GM18870 (cell line): ENCODE measurements at regions not wholly inside any gene's neighbourhood (a gene's known extent, or its start where the extent isn't known, plus 50 kb on each side); places are given as distances from the start of the nearest gene placed in this dataset.
"Not testable (repeated sequence)": the region's sequence is repeated elsewhere in the genome, so short reads cannot be mapped to it uniquely, and the experiment has no call there.

Experiments
- ATAC-seq: cut with Tn5 transposase; IDR thresholded peaks from one replicate; pipeline ENCODE4 v1.9.1; 2021; ENCODE audit warnings: moderate library complexity; ENCODE audit not compliant: unreplicated experiment

GRCh38 chr12:131229079-131229425 lies 275.3 kb downstream of the ADGRD1 start:
- ATAC-seq: not testable (repeated sequence)

- ATAC-seq: no peak
Observed at GRCh38 chr12:131229426-131230339, 276.0 kb downstream of the ADGRD1 start.

- ATAC-seq: no peak
Observed at GRCh38 chr12:131230340-131231031, 276.8 kb downstream of the ADGRD1 start.

GRCh38 chr12:131231032-131231980 lies 277.6 kb downstream of the ADGRD1 start:
- ATAC-seq: no peak

GRCh38 chr12:131232036-131232435 lies 278.3 kb downstream of the ADGRD1 start:
- no peak for ATAC-seq

- not testable (repeated sequence) for ATAC-seq
Observed at GRCh38 chr12:131232872-131233271, 279.2 kb downstream of the ADGRD1 start.

GRCh38 chr12:131233850-131234789 lies 280.4 kb downstream of the ADGRD1 start:
- ATAC-seq: not testable (repeated sequence)

GRCh38 chr12:131234841-131235271 lies 281.1 kb downstream of the ADGRD1 start:
- ATAC-seq: not testable (repeated sequence)

GRCh38 chr12:131235871-131236271 lies 282.2 kb downstream of the ADGRD1 start:
- ATAC-seq: no peak

- ATAC-seq: peak; percentile 79
Observed at GRCh38 chr12:131239384-131240094, 285.8 kb downstream of the ADGRD1 start.

GRCh38 chr12:131241517-131241916 lies 287.8 kb downstream of the ADGRD1 start:
- ATAC-seq: no peak

- no peak for ATAC-seq
Observed at GRCh38 chr12:131242741-131243496, 289.2 kb downstream of the ADGRD1 start.

- not testable (repeated sequence) for ATAC-seq
Observed at GRCh38 chr12:131244157-131244688, 290.5 kb downstream of the ADGRD1 start.

- not testable (repeated sequence) for ATAC-seq
Observed at GRCh38 chr12:131245161-131245560, 291.5 kb downstream of the ADGRD1 start.

GRCh38 chr12:131245564-131246355 lies 292.1 kb downstream of the ADGRD1 start:
- ATAC-seq: no peak

- not testable (repeated sequence) for ATAC-seq
Observed at GRCh38 chr12:131247026-131247725, 293.5 kb downstream of the ADGRD1 start.

- ATAC-seq: not testable (repeated sequence)
Observed at GRCh38 chr12:131247875-131248274, 294.2 kb downstream of the ADGRD1 start.
